ENCODE measurements at regions not wholly inside any gene's neighbourhood (a gene's known extent, or its start where the extent isn't known, plus 50 kb on each side); places are given as distances from the start of the nearest gene placed in this dataset.
A peak's percentile ranks its signal among the peaks of the same experiment; 100 is the strongest.

DNA sequence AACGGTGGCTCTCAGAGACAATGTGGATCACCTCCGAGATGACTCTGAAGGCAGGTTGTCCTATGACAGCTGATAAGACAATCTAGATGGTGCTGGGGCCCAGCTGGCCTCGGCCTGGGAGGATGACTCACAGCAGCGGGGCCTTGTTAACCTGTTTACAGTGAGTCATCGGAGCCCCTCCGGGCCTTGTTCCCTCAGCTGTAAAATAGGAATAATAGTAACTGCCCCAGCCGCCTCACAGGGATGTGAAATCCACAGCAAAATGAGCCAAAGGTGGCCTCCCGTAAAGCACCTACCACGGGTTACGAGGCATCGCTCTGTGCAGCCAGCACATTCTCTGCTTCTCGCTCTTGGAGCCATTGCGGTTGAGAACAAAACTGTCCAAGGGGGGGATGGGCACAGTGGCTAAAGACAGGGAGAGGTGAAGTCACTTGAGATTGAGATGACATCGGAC, 88.6 kb upstream of the RASGRF1 start:
- TF ChIP-seq, protein P1, sequence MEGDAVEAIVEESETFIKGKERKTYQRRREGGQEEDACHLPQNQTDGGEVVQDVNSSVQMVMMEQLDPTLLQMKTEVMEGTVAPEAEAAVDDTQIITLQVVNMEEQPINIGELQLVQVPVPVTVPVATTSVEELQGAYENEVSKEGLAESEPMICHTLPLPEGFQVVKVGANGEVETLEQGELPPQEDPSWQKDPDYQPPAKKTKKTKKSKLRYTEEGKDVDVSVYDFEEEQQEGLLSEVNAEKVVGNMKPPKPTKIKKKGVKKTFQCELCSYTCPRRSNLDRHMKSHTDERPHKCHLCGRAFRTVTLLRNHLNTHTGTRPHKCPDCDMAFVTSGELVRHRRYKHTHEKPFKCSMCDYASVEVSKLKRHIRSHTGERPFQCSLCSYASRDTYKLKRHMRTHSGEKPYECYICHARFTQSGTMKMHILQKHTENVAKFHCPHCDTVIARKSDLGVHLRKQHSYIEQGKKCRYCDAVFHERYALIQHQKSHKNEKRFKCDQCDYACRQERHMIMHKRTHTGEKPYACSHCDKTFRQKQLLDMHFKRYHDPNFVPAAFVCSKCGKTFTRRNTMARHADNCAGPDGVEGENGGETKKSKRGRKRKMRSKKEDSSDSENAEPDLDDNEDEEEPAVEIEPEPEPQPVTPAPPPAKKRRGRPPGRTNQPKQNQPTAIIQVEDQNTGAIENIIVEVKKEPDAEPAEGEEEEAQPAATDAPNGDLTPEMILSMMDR (IDR thresholded peaks at IDR 0.05; ENCODE audit: low read depth, low read length, missing control alignments), result no peak
- DNase-seq (ENCODE audit: low read depth), result no peak
- H3K4me3 ChIP-seq (ENCODE audit: low read depth, low read length), result no peak overlapping the region

DNA sequence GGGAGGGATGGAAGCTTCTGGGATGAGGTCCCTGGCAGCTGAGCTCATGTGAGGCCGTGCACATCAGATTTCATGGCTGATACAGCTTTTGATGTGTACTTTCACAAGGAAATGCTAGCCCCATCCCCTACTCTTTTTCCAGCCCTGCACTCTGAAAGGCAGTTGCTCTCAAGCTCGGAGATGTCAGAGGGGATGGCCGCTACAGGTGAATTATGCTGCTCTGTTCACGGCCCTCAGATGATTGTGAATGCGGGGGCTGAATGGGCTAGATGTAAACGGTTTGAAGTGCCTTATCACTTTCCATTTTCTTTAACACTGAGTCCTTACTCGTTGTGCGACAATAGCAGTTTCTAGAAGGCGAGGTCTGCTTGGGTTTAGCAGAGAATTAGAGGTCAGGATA, 88.0 kb upstream of the RASGRF1 start:
- H3K4me3 ChIP-seq (ENCODE audit: low read depth, low read length), result no peak overlapping the region
- no peak for DNase-seq (ENCODE audit: low read depth)
- TF ChIP-seq, protein P1 (IDR thresholded peaks at IDR 0.05; ENCODE audit: low read depth, low read length, missing control alignments), result no peak

DNA sequence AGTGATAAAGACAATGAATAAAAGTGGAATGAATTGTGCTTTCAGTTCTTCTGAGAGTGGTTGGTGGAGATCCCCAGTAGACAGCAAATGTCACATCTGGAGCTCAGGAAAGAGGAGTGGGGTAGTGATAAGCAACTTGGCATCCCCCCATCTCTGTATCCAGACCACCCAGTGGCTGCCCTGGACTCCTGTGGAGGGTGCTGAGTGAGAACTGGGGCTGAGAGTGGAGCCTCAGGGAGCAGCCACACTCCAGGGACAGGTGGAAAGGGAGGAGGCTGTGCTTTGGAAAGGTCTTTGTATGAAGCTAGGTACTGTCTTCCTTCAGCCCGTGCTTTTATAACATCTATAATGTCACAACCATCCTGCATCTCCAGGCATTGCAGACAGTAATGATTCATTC, 85.6 kb upstream of the RASGRF1 start:
- no peak for DNase-seq (ENCODE audit: low read depth)
- no peak overlapping the region for H3K4me3 ChIP-seq (ENCODE audit: low read depth, low read length)
- TF ChIP-seq, protein P1 (IDR thresholded peaks at IDR 0.05; ENCODE audit: low read depth, low read length, missing control alignments), result no peak

DNA sequence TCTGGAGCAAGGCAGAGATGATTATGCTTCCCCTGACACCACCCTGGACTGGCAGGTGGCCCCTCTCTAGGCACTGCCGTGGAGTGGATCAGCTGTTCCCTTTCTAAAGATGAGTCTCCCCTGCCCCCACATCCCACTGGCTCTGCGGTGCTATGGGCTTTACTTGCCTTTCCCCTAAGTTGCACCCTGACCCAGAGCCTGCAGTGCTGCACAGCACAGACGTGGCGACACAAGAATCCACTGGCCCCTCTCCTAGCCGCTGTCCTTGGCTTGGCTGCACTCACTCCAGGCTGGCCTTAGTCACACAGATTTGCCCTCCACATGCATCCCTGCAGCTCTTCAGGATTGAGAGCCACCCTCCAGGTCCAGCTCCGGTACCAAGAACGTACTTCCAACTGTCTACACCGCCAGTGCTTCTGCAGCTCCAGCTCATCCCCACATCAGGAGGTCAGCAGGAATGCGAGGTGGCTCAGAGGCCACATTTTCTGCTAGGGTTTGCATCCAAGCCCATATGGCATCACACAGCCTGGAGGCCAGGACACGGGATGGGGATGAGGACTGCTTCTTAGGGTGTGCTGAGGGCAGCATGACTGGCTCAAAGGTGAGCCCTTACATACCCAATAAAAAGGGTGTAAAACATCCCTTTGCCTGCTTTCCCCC, 82.4 kb upstream of the RASGRF1 start:
- no peak overlapping the region for H3K4me3 ChIP-seq (ENCODE audit: low read depth, low read length)
- DNase-seq (ENCODE audit: low read depth), result no peak
- TF ChIP-seq, protein P1 (IDR thresholded peaks at IDR 0.05; ENCODE audit: low read depth, low read length, missing control alignments), result no peak

DNA sequence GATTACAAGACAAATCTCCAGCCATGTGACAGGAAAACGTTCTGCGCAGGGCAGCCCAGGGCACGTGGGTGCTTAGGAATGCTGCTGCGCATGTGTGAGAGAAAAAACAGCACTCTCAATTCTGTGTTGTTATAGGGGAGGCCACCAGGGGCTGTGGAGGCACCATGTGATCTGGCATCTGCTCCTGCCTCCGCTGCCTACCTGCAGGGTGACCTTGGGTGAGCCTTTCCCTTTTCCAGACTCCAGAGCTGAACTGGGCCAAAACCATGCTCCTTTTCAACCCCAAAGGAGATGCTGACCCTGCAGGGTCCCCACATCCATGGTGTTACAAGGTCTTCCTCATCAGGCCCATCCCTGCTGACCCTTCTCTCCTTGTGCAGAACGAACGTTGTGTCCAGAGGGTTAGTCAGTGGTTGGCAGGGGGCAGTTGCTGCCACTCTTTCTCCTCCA, 81.5 kb upstream of the RASGRF1 start:
- TF ChIP-seq, protein P1 (IDR thresholded peaks at IDR 0.05; ENCODE audit: low read depth, low read length, missing control alignments), result peak; percentile 9
- no peak for DNase-seq (ENCODE audit: low read depth)
- H3K4me3 ChIP-seq (ENCODE audit: low read depth, low read length), result no peak overlapping the region

DNA sequence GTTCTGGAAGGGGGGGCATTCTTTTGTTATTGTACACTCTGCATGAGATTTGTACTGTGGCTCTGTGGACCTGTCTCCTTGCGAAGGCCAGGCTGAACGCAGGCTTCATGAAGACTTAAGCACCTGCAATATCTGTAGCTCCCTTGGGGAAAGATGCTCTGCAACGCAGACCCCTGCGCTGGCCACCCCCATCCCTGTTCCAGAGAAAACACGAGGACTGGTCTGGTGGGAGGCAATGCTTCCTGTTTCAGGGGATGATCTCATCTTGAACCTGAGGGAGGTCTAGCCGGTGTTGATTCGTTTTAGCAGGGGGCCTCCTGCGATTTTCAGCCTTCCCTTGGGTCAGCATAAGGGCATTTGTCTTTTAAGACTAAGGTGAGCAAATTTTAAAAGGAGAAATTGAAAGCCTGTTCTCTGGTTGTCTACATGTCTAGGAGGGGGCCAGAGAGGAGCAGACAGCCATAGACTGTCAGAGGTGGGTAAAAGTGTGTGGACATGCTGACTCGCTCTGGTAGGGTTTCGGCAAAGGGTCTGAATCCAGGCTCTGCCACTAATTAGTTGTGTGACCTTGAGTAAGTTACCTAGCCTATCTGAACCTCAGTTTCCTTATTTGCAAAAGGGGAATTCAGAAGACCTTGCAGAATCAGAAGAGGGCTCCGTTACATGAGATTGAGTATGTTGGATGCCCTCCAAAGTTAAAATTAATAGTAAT, 80.9 kb upstream of the RASGRF1 start:
- TF ChIP-seq, protein P1 (IDR thresholded peaks at IDR 0.05; ENCODE audit: low read depth, low read length, missing control alignments), result no peak
- DNase-seq (ENCODE audit: low read depth), result no peak
- no peak overlapping the region for H3K4me3 ChIP-seq (ENCODE audit: low read depth, low read length)

All from GM12864 (cell line).